DND-41 (cell line): ENCODE measurements at regions not wholly inside any gene's neighbourhood (a gene's known extent, or its start where the extent isn't known, plus 50 kb on each side); places are given as distances from the start of the nearest gene placed in this dataset.

Experiments
- CTCF ChIP-seq: IDR thresholded peaks from 2 replicates; pipeline ENCODE4 v1.5.1; 2012; ENCODE audit warnings: borderline replicate concordance, low read length, moderate library complexity, mild to moderate bottlenecking; ENCODE audit not compliant: poor library complexity, severe bottlenecking; ENCODE audit errors: extremely low read depth
- EZH2 ChIP-seq: IDR thresholded peaks from 3 replicates; pipeline ENCODE4 v1.6.1; 2012; ENCODE audit warnings: borderline replicate concordance, low read depth, mild to moderate bottlenecking, moderate library complexity, low read length, inconsistent platforms; ENCODE audit not compliant: severe bottlenecking

- TF ChIP-seq CTCF (no peak), EZH2 (no peak)
Observed at GRCh38 chr3:66642019-66642418, 141.2 kb upstream of the LRIG1 start.
